ENCODE measurements at regions not wholly inside any gene's neighbourhood (a gene's known extent, or its start where the extent isn't known, plus 50 kb on each side); places are given as distances from the start of the nearest gene placed in this dataset.

DNA sequence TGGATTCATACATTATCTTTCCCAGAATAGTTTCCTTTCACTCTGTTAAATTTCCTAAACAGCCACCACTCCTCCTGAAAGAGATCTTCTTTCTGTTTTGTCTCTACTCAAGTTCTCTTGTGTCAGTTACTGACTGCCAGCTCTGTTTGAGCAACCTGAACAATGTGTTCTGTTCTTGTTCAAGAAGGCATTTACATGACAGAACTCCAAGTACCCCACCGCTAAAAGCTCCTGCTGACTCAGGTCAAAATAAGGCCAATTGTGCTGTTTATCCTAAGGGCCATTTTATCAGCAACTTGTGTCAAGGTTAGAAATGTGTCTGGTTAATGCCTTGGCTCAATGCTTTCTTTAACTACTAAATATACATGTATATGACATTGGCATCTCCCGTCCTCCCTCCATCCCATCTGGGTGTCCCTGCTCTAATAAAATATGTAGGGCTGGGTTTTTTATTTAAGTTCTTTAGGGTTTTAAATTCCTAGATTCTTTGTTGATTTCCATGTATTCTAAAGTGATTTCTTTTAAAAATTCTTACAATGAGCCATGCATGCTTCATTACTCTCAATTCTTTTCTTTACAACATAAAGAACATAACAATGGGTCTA lies 144.3 kb upstream of the PAQR3 start:
- no peaks in the 10 kb centered on the region for H3K79me2 ChIP-seq (ENCODE audit: low read length)
- ChIA-PET POLR2A (ENCODE audit: unreplicated experiment) (no interaction called here), CTCF (no interaction called here)
- TF ChIP-seq EZH2 (IDR thresholded peaks at IDR 0.05; ENCODE audit: low read length, unreplicated experiment), result no peak
- no peak for TF ChIP-seq EZH2phosphoT487 (IDR thresholded peaks at IDR 0.05; ENCODE audit: borderline replicate concordance, low read length)
- TF ChIP-seq, protein P1, sequence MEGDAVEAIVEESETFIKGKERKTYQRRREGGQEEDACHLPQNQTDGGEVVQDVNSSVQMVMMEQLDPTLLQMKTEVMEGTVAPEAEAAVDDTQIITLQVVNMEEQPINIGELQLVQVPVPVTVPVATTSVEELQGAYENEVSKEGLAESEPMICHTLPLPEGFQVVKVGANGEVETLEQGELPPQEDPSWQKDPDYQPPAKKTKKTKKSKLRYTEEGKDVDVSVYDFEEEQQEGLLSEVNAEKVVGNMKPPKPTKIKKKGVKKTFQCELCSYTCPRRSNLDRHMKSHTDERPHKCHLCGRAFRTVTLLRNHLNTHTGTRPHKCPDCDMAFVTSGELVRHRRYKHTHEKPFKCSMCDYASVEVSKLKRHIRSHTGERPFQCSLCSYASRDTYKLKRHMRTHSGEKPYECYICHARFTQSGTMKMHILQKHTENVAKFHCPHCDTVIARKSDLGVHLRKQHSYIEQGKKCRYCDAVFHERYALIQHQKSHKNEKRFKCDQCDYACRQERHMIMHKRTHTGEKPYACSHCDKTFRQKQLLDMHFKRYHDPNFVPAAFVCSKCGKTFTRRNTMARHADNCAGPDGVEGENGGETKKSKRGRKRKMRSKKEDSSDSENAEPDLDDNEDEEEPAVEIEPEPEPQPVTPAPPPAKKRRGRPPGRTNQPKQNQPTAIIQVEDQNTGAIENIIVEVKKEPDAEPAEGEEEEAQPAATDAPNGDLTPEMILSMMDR (conservative IDR thresholded peaks at IDR 0.05; ENCODE audit: low read depth, low read length), result no peak
- H3K4me3 ChIP-seq (ENCODE audit: low read length), result no peak overlapping the region
- no peaks in the 10 kb centered on the region for H3K9me2 ChIP-seq (replicated peaks; ENCODE audit: low read length)
- intact Hi-C loops (cut with micrococcal nuclease), result no loop called here
- ATAC-seq (no peak), DNase-seq (no peak)
- no peak overlapping the region for H3K9ac ChIP-seq (ENCODE audit: low read length)
- no peak overlapping the region for H2AFZ ChIP-seq (ENCODE audit: low read length)
- no peaks in the 10 kb centered on the region for H3K27me3 ChIP-seq (ENCODE audit: low read length)
- no peaks in the 10 kb centered on the region for H3K4me1 ChIP-seq (ENCODE audit: insufficient read depth, low read length)
- no peak overlapping the region for H3K4me2 ChIP-seq (ENCODE audit: low read length)
- no peaks in the 10 kb centered on the region for H3F3A ChIP-seq (ENCODE audit: low read length, unreplicated experiment)
- H3K27ac ChIP-seq (ENCODE audit: low read length), result no peak overlapping the region
- H3K36me3 ChIP-seq (ENCODE audit: low read depth, low read length), result no peaks in the 10 kb centered on the region
- BruUV-seq (replicated peaks), result no TSS peak
- no peaks in the 10 kb centered on the region for H3K9me3 ChIP-seq (ENCODE audit: low read length)
- H4K20me1 ChIP-seq (ENCODE audit: low read length), result no peaks in the 10 kb centered on the region

DNA sequence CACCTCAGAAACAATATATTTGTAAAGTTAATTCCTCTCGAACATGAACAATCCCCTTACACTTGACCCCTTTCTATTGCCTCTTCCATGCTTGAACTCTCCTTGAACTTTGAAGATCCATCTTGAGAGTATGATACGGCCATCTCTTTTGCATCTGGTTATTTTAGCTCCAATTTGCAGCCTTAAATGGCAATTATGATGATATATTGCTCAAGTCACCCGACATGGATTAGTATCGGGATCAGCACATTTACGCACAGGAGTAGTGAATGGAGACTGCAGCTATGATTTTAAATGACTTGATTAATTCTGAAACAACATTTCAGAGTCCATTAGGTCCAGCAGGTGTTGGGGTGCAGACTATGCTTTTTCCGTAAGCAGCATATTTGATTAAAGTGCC lies 143.8 kb upstream of the PAQR3 start:
- no peaks in the 10 kb centered on the region for H3K36me3 ChIP-seq (ENCODE audit: low read depth, low read length)
- ChIA-PET CTCF (no interaction called here), POLR2A (ENCODE audit: unreplicated experiment) (no interaction called here)
- intact Hi-C loops (cut with micrococcal nuclease), result no loop called here
- H3K9me2 ChIP-seq (replicated peaks; ENCODE audit: low read length), result no peaks in the 10 kb centered on the region
- no peak overlapping the region for H3K9ac ChIP-seq (ENCODE audit: low read length)
- no peaks in the 10 kb centered on the region for H3K9me3 ChIP-seq (ENCODE audit: low read length)
- BruUV-seq (replicated peaks), result no TSS peak
- no peaks in the 10 kb centered on the region for H3K79me2 ChIP-seq (ENCODE audit: low read length)
- no peak overlapping the region for H3K4me3 ChIP-seq (ENCODE audit: low read length)
- DNase-seq (no peak), ATAC-seq (no peak)
- no peaks in the 10 kb centered on the region for H4K20me1 ChIP-seq (ENCODE audit: low read length)
- TF ChIP-seq EZH2 (IDR thresholded peaks at IDR 0.05; ENCODE audit: low read length, unreplicated experiment) (no peak), EZH2phosphoT487 (IDR thresholded peaks at IDR 0.05; ENCODE audit: borderline replicate concordance, low read length) (no peak)
- TF ChIP-seq, protein P1 (conservative IDR thresholded peaks at IDR 0.05; ENCODE audit: low read depth, low read length), result no peak
- H3K4me2 ChIP-seq (ENCODE audit: low read length), result no peak overlapping the region
- no peak overlapping the region for H2AFZ ChIP-seq (ENCODE audit: low read length)
- H3K4me1 ChIP-seq (ENCODE audit: insufficient read depth, low read length), result no peaks in the 10 kb centered on the region
- no peak overlapping the region for H3K27ac ChIP-seq (ENCODE audit: low read length)
- no peaks in the 10 kb centered on the region for H3F3A ChIP-seq (ENCODE audit: low read length, unreplicated experiment)
- no peaks in the 10 kb centered on the region for H3K27me3 ChIP-seq (ENCODE audit: low read length)

DNA sequence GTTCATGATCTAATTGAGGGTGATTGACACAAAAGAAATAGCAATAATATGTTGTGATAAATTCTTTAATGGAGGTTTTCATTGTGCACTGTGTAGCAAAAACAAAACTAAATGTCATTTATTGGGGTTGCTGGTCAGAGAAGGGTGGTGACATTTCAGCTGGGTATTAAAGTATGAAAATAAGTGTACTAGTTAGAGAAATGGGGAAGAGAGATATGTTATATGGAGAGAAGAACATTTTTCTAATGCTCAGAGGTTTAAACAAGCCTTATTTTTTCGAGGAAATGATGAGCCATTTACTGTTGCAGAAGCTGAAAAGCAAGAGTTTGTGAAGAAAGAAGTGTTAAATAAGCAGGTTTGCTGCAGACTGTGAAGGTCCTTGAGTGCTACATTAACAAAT lies 142.7 kb upstream of the PAQR3 start:
- Histone ChIP-seq H3K4me1 (ENCODE audit: insufficient read depth, low read length) (no peaks in the 10 kb centered on the region), H3K9me3 (ENCODE audit: low read length) (no peaks in the 10 kb centered on the region), H3K4me2 (ENCODE audit: low read length) (no peak overlapping the region), H3K27me3 (ENCODE audit: low read length) (no peaks in the 10 kb centered on the region), H3K9me2 (replicated peaks; ENCODE audit: low read length) (no peaks in the 10 kb centered on the region), H3K79me2 (ENCODE audit: low read length) (no peaks in the 10 kb centered on the region), H2AFZ (ENCODE audit: low read length) (no peak overlapping the region), H3K9ac (ENCODE audit: low read length) (no peak overlapping the region), H3F3A (ENCODE audit: low read length, unreplicated experiment) (no peaks in the 10 kb centered on the region), H3K4me3 (ENCODE audit: low read length) (no peak overlapping the region), H3K27ac (ENCODE audit: low read length) (no peak overlapping the region), H4K20me1 (ENCODE audit: low read length) (no peaks in the 10 kb centered on the region), H3K36me3 (ENCODE audit: low read depth, low read length) (no peaks in the 10 kb centered on the region)
- CTCF ChIA-PET, result no interaction called here
- BruUV-seq (replicated peaks), result no TSS peak
- DNase-seq, result no peak
- POLR2A ChIA-PET (ENCODE audit: unreplicated experiment), result no interaction called here
- ATAC-seq, result no peak
- no peak for TF ChIP-seq EZH2 (IDR thresholded peaks at IDR 0.05; ENCODE audit: low read length, unreplicated experiment)
- TF ChIP-seq, protein P1 (conservative IDR thresholded peaks at IDR 0.05; ENCODE audit: low read depth, low read length), result no peak
- TF ChIP-seq EZH2phosphoT487 (IDR thresholded peaks at IDR 0.05; ENCODE audit: borderline replicate concordance, low read length), result no peak
- intact Hi-C loops (cut with micrococcal nuclease), result no loop called here

Measured in PC-3 (cell line).